Mesodermal cell (in vitro differentiated cells): ENCODE measurements at regions not wholly inside any gene's neighbourhood (a gene's known extent, or its start where the extent isn't known, plus 50 kb on each side); places are given as distances from the start of the nearest gene placed in this dataset.
A peak's percentile ranks its signal among the peaks of the same experiment; 100 is the strongest.

ENCODE experiments used
- H3K27ac ChIP-seq: 2 replicates; pipeline ENCODE4 v1.7.0; 2013; ENCODE audit warnings: mild to moderate bottlenecking, low read depth, low read length, moderate library complexity; ENCODE audit not compliant: severe bottlenecking
- H3K36me3 ChIP-seq: 2 replicates; pipeline ENCODE4 v1.7.1; 2013; ENCODE audit warnings: mild to moderate bottlenecking, low read length, moderate library complexity; ENCODE audit not compliant: control insufficient read depth, insufficient read depth
- H3K4me1 ChIP-seq: one replicate; pipeline ENCODE4 v1.7.1; 2013; ENCODE audit warnings: mild to moderate bottlenecking, low read length; ENCODE audit not compliant: insufficient read depth, control insufficient read depth, poor library complexity, severe bottlenecking
- H3K4me3 ChIP-seq: 2 replicates; pipeline ENCODE4 v1.7.0; 2013; ENCODE audit warnings: low read length, control low read depth, mild to moderate bottlenecking; ENCODE audit not compliant: insufficient read depth, poor library complexity, severe bottlenecking; ENCODE audit errors: extremely low read depth
- H3K9me3 ChIP-seq: 2 replicates; pipeline ENCODE4 v1.7.1; 2013; ENCODE audit warnings: mild to moderate bottlenecking, low read length, moderate library complexity; ENCODE audit not compliant: control insufficient read depth
- WGBS, 2 experiments: methylation state at CpG; one replicate each; pipeline ENCODE4 v1.1.5; 2013; ENCODE audit warnings: missing lambda C conversion rate in 2 of 2; ENCODE audit not compliant: insufficient coverage in 2 of 2; 5-methylcytosine and 5-hydroxymethylcytosine counted together

DNA sequence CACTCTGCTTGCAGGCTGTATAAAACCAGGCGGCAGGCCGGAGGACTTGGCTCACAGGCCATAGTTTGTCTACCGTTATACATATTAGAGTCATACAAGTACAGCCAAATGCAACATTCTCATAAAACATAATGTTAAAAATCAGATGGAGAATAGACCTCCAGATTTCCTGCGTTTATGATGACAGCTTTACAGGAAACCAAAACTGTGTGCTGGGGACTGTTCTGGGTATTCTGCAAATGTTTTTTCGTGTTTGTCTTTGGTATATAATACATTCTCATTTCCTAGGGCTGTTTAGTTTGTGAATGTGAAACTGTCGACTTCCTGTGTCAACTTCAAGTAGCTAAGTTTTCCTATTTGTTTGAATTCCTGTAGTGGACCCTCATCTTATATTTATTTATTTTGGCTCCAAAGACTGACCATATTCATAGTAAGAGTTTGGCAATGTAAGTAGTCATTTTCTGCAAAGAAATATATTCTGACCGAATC, 79.5 kb upstream of the FAM9C start:
- peaks cover 7% of the 10 kb centered on the region for H3K4me1 ChIP-seq
- no peak overlapping the region for H3K4me3 ChIP-seq
- no peak overlapping the region for H3K27ac ChIP-seq
- WGBS, 2 experiments, result no CpG with 5 or more reads among the region's 7 CpGs
- no peaks in the 10 kb centered on the region for H3K36me3 ChIP-seq
- no peaks in the 10 kb centered on the region for H3K9me3 ChIP-seq

GRCh38 chrX:13123247-13123856, 78.9 kb upstream of the FAM9C start:
- Histone ChIP-seq H3K4me3 (no peak overlapping the region), H3K36me3 (no peaks in the 10 kb centered on the region), H3K27ac (no peak overlapping the region), H3K9me3 (no peaks in the 10 kb centered on the region), H3K4me1 (peaks cover 7% of the 10 kb centered on the region)
- WGBS, 2 experiments, result 89% methylated on average over 2 of the region's 5 CpGs; no CpG with 5 or more reads in 1 of the 2 experiments

DNA sequence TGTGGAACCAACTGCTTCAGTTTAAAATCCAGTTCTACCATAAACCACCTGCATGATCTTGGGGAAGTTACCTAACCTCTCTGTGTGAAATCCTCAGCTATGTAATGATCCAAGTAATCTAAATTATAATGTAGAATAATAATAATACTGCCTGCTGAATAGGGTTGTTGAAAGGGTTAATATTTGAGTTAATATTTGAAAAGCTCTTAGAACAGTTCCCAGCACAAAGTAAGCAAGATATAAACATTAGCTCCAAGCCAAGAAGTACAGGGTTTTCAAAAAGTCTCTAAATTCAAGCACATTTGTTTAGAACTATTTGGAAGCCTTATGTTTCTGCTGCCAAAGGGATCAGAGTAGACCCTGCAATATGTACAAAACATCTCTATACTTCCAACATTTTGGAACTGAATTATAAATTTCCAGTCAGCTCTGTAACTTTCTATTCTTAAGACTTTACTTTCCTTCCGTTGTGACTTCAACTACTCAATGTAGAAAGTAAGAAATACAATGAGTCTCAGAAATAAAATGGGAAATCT, 76.7 kb upstream of the FAM9C start:
- Histone ChIP-seq H3K9me3 (peaks cover 6% of the 10 kb centered on the region), H3K36me3 (no peaks in the 10 kb centered on the region), H3K27ac (no peak overlapping the region), H3K4me1 (peaks cover 7% of the 10 kb centered on the region), H3K4me3 (no peak overlapping the region)
- WGBS, 2 experiments, result no CpG with 5 or more reads among the region's 1 CpG

- H3K27ac ChIP-seq, result peak overlapping the region; percentile 57
- WGBS, 2 experiments, result 84% methylated on average over 3 of the region's 7 CpGs; no CpG with 5 or more reads in 1 of the 2 experiments
- H3K4me3 ChIP-seq, result no peak overlapping the region
- no peaks in the 10 kb centered on the region for H3K36me3 ChIP-seq
- H3K4me1 ChIP-seq, result peaks cover 7% of the 10 kb centered on the region
- H3K9me3 ChIP-seq, result peaks cover 6% of the 10 kb centered on the region
Measured at GRCh38 chrX:13120017-13120416, 75.6 kb upstream of the FAM9C start.

DNA sequence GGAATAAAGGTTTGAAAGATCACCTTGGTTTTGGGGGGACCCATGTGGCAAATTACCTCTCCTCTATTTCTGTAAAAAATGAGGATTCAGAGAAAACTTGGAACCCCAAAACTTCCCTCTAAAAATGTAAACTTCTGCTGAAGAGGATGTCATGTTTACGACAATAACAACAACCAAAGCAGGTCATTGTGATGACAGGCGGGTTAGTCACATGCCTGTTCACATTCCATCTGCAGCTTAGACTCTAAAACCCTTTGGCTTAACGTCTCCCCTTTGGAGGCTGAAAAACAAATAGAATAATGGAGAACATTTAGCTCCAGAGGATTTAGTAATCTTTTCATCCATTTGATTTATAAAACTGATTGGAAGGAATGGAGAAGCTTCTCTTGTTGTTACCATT, 75.0 kb upstream of the FAM9C start:
- H3K9me3 ChIP-seq, result peaks cover 6% of the 10 kb centered on the region
- H3K4me3 ChIP-seq, result no peak overlapping the region
- peak overlapping the region; percentile 57 for H3K27ac ChIP-seq
- WGBS, 2 experiments, result no CpG with 5 or more reads among the region's 3 CpGs
- peaks cover 7% of the 10 kb centered on the region for H3K4me1 ChIP-seq
- no peaks in the 10 kb centered on the region for H3K36me3 ChIP-seq

- H3K4me1 ChIP-seq, result peaks cover 9% of the 10 kb centered on the region
- H3K36me3 ChIP-seq, result no peaks in the 10 kb centered on the region
- peaks cover 6% of the 10 kb centered on the region for H3K9me3 ChIP-seq
- 100% methylated on average over 2 of the region's 3 CpGs; no CpG with 5 or more reads in 1 of the 2 experiments for WGBS, 2 experiments
- no peak overlapping the region for H3K27ac ChIP-seq
- no peak overlapping the region for H3K4me3 ChIP-seq
Measured at GRCh38 chrX:13115146-13115855, 70.9 kb upstream of the FAM9C start.

GRCh38 chrX:13112499-13112898, 68.1 kb upstream of the FAM9C start:
- Histone ChIP-seq H3K9me3 (peaks cover 6% of the 10 kb centered on the region), H3K27ac (no peak overlapping the region), H3K4me1 (peaks cover 11% of the 10 kb centered on the region), H3K36me3 (no peaks in the 10 kb centered on the region), H3K4me3 (no peak overlapping the region)
- no CpG with 5 or more reads among the region's 1 CpG for WGBS, 2 experiments

- Histone ChIP-seq H3K27ac (peak overlapping the region; percentile 45), H3K36me3 (no peaks in the 10 kb centered on the region), H3K4me3 (no peak overlapping the region), H3K9me3 (no peaks in the 10 kb centered on the region), H3K4me1 (peaks cover 11% of the 10 kb centered on the region)
- WGBS, 2 experiments, result 100% methylated on average over 2 of the region's 10 CpGs; no CpG with 5 or more reads in 1 of the 2 experiments
Measured at GRCh38 chrX:13110433-13111324, 66.3 kb upstream of the FAM9C start.

DNA sequence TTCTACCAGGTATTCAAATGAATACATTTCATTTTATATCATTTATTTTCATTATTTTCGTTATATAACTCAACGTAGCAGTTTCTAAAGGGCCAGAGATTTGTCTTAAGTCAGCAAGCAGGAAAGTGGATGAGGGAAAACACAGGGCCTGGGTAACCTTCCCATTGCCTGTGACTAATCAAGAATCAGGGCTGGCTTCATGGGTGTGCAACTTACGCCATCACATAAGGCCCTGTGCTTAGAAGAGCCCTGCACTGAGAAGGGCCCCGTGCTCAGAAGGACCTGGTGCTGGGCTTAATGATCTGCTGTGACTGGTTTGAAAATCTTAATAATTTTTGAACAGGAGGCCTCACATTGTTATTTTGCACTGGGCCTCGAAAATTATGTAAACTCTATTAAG, 65.4 kb upstream of the FAM9C start:
- H3K4me1 ChIP-seq, result peaks cover 11% of the 10 kb centered on the region
- no peaks in the 10 kb centered on the region for H3K36me3 ChIP-seq
- H3K9me3 ChIP-seq, result no peaks in the 10 kb centered on the region
- no peak overlapping the region for H3K27ac ChIP-seq
- 90% methylated on average over 2 of the region's 5 CpGs; no CpG with 5 or more reads in 1 of the 2 experiments for WGBS, 2 experiments
- no peak overlapping the region for H3K4me3 ChIP-seq

DNA sequence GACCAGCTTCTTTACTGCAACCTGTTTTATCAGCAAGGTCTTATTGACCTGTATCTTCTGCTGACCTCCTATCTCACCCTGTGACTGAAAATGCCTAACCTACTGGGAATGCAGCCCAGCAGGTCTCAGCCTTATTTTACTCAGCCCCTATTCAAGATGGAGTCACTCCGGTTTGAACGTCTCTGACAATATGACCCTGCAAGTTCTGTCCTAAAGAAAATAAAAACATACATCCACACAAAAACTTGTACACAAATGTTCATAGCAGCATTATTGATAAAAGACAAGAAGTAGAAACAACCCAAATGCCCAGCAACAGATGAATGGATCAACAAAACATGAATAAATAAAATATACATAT, 59.5 kb upstream of the FAM9C start:
- no peaks in the 10 kb centered on the region for H3K36me3 ChIP-seq
- 83% methylated on average over 1 of the region's 2 CpGs; no CpG with 5 or more reads in 1 of the 2 experiments for WGBS, 2 experiments
- H3K4me3 ChIP-seq, result no peak overlapping the region
- H3K27ac ChIP-seq, result no peak overlapping the region
- H3K4me1 ChIP-seq, result peaks cover 21% of the 10 kb centered on the region
- no peaks in the 10 kb centered on the region for H3K9me3 ChIP-seq
